Endothelial cell of umbilical vein (primary cell): ENCODE measurements at regions not wholly inside any gene's neighbourhood (a gene's known extent, or its start where the extent isn't known, plus 50 kb on each side); places are given as distances from the start of the nearest gene placed in this dataset.
A peak's percentile ranks its signal among the peaks of the same experiment; 100 is the strongest.

Experiments
- BruUV-seq: library from RNA; stranded (reverse); fragments of 400-500 nt; replicated peaks from 2 replicates; lab custom pipeline; 2021; lab: Mats Ljungman, UMichigan
- CTCF ChIA-PET: fragments of 300-600, 350-600 bp; sonication (Branson Sonifier 250); formaldehyde crosslinking; loops from one replicate; lab custom pipeline; 2021; ENCODE audit warnings: antibody characterized with exemption, inconsistent platforms; lab: Charles Lee
- POLR2A ChIA-PET: fragments of 300-600, 350-600 bp; sonication (Branson Sonifier 250); formaldehyde crosslinking; loops from one replicate; lab custom pipeline; 2021; ENCODE audit warnings: antibody characterized with exemption, inconsistent platforms; lab: Charles Lee
- DNase-seq: peaks from one replicate; pipeline ENCODE4 v3.0.0-alpha.2; 2011; ENCODE audit warnings: low read depth, low spot score
- FAIRE-seq: peaks from 2 replicates; lab custom pipeline; 2011; peaks lifted over from hg19 to GRCh38; lab: Jason Lieb, UNC
- H2AFZ ChIP-seq: 2 replicates; pipeline ENCODE4 v1.6.0; 2012; ENCODE audit warnings: low read depth, low read length, control low read depth, inconsistent platforms
- H3K27ac ChIP-seq: 2 replicates; pipeline ENCODE4 v1.5.1; 2011; ENCODE audit warnings: low read depth, mild to moderate bottlenecking, control low read depth, low read length, moderate library complexity; ENCODE audit not compliant: insufficient read depth
- H3K27me3 ChIP-seq, 2 experiments: 2 replicates each; pipeline versions ENCODE4 v1.6.0 to v1.6.1; 2011; ENCODE audit warnings: low read length in 2 of 2, mixed read lengths in 1 of 2; ENCODE audit not compliant: control insufficient read depth in 2 of 2, insufficient read depth in 2 of 2
- H3K36me3 ChIP-seq, 2 experiments: 2 replicates in 1 of 2; 3 replicates in 1 of 2; pipeline ENCODE4 v1.5.1; 2011; ENCODE audit warnings: low read length in 2 of 2, mild to moderate bottlenecking in 1 of 2, moderate library complexity in 1 of 2; ENCODE audit not compliant: control insufficient read depth in 2 of 2, insufficient read depth in 2 of 2; ENCODE audit errors: extremely low read depth in 1 of 2
- H3K4me1 ChIP-seq: 3 replicates; pipeline ENCODE4 v1.5.1; 2011; ENCODE audit warnings: mild to moderate bottlenecking, low read length; ENCODE audit not compliant: control insufficient read depth, insufficient read depth; ENCODE audit errors: extremely low read depth
- H3K4me2 ChIP-seq: 2 replicates; pipeline ENCODE4 v1.6.1; 2011; ENCODE audit warnings: low read length, control low read depth, mixed read lengths; ENCODE audit not compliant: insufficient read depth
- H3K4me3 ChIP-seq, 3 experiments: fragments of 200-600 bp in 1 of 3; sonication (generic), shearing (Covaris generic) in 1 of 3; replicated peaks in 1 of 3; 2 replicates each; pipeline ENCODE4 v1.5.1; 2011 to 2016; ENCODE audit warnings: control low read depth in 3 of 3, low read length in 3 of 3, mild to moderate bottlenecking in 2 of 3, inconsistent platforms in 1 of 3, low read depth in 1 of 3, moderate library complexity in 1 of 3; ENCODE audit not compliant: insufficient read depth in 1 of 3
- H3K79me2 ChIP-seq: 2 replicates; pipeline ENCODE4 v1.6.0; 2012; ENCODE audit warnings: low read length, inconsistent platforms; ENCODE audit not compliant: control insufficient read depth, insufficient read depth
- H3K9ac ChIP-seq: replicated peaks from 2 replicates; pipeline ENCODE3; 2011; ENCODE audit warnings: low read length, control low read depth; ENCODE audit not compliant: insufficient read depth; ENCODE audit errors: extremely low read depth
- H3K9me1 ChIP-seq: replicated peaks from 3 replicates; pipeline ENCODE4 v1.6.0; 2011; ENCODE audit warnings: mild to moderate bottlenecking, low read length; ENCODE audit not compliant: control insufficient read depth, insufficient read depth; ENCODE audit errors: extremely low read depth
- H3K9me3 ChIP-seq: replicated peaks from 2 replicates; pipeline ENCODE4 v1.5.1; 2012; ENCODE audit warnings: low read length, inconsistent platforms; ENCODE audit not compliant: control insufficient read depth, insufficient read depth
- H4K20me1 ChIP-seq: replicated peaks from 2 replicates; pipeline ENCODE3; 2011; ENCODE audit warnings: mild to moderate bottlenecking, low read length; ENCODE audit not compliant: control insufficient read depth, insufficient read depth; ENCODE audit errors: extremely low read depth
- CTCF ChIP-seq, 2 donors: IDR thresholded peaks; 1 replicate in 1 of 2; 2 replicates in 1 of 2; pipeline ENCODE4 v1.5.1; 2011; ENCODE audit warnings: low read length in 2 of 2, mild to moderate bottlenecking in 2 of 2, moderate library complexity in 2 of 2, control low read depth in 1 of 2, inconsistent platforms in 1 of 2, low read depth in 1 of 2; ENCODE audit not compliant: insufficient read depth in 1 of 2; ENCODE audit errors: extremely low read depth in 1 of 2
- FOS ChIP-seq: IDR thresholded peaks from 2 replicates; pipeline ENCODE4 v1.6.1; 2011; ENCODE audit warnings: mild to moderate bottlenecking, low read length, moderate library complexity, borderline replicate concordance; ENCODE audit not compliant: insufficient read depth
- JUN ChIP-seq: IDR thresholded peaks from 2 replicates; pipeline ENCODE4 v1.6.1; 2011; ENCODE audit warnings: borderline replicate concordance, low read depth; ENCODE audit not compliant: insufficient read length, insufficient read depth
- MYC ChIP-seq: IDR thresholded peaks from one replicate; pipeline ENCODE4 v1.6.1; 2011; ENCODE audit warnings: mild to moderate bottlenecking, low read depth, low read length
- POLR2A ChIP-seq: IDR thresholded peaks from 2 replicates; pipeline ENCODE4 v1.6.1; 2012; ENCODE audit warnings: low read depth, mild to moderate bottlenecking, control low read depth, low read length
- dilution Hi-C: fragments of 300-500 bp; cut with MboI; formaldehyde crosslinking; loops from one replicate; pipeline ENCODE4 v1.15.0; 2019; ENCODE audit warnings: low sequenced_read_pairs; ENCODE audit not compliant: extremely low pct_ligation_motif_present
- intact Hi-C: fragments of 100-400 bp; cut with micrococcal nuclease; formaldehyde crosslinking; loops from one replicate; pipeline ENCODE4 v1.10.0; 2022

DNA sequence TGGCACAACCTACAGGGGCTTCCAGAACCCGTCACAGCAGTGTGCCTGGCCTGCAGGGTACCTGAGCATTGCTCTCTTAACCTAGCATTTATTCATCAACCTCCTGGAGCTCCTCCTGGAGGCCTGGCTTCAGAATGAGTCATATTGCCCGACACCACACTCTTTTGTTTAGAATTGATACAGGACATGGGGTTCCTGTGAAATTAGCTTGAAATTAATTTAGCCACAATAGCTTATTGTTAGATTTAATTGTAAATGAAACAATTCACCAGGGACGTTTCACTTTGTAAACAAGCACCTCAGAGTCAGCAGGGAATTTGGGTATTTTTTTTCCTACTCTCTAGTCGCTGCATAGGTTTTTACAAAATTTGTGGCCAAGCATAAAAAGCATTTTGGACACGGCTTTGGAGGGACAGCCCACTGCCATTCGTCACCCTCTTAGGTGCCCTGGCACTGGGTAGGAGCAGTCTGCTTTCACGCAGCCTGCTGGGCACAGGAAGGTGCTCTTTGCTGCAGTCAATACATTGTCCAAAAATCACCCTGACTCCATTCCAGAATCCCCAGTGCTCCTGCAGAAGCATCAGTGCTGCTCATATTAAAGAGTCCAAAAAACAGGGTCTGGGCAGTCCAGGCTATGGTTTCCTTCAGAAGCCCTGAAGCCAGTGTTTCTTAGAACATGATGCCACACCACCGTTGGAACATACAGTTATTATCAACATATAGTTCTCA, 60.8 kb upstream of the MEF2A start:
- peaks cover 30% of the 10 kb centered on the region for H3K4me1 ChIP-seq
- H3K27ac ChIP-seq, result no peak overlapping the region
- TF ChIP-seq FOS (peak; percentile 83), POLR2A (no peak), MYC (no peak), CTCF (IDR thresholded peaks at IDR 0.05; ENCODE audit: extremely low read depth in 1 of 2, insufficient read depth in 1 of 2, low read depth in 1 of 2, low read length in 2 of 2) (peak in 1 of 2 donors; percentile 7), JUN (peak; percentile 49)
- H2AFZ ChIP-seq, result peak overlapping the region; percentile 13
- no peaks in the 10 kb centered on the region for H3K9me3 ChIP-seq
- no peak overlapping the region for H3K4me2 ChIP-seq
- DNase-seq, result peak; percentile 55
- no peaks in the 10 kb centered on the region for H4K20me1 ChIP-seq
- ChIA-PET POLR2A (no interaction called here), CTCF (interaction anchor here (0.9 to 2.1 kb wide), 10 partner anchors 19 to 218 kb away, joined by 3 to 9 read pairs (median 4); partner anchors contain the start of gene MEF2A)
- intact Hi-C loops (loop anchor here (5.0 kb wide), 1 partner anchor 103 kb away; no protein-coding TSS in a partner anchor), dilution Hi-C loops (no loop called here)
- no peak overlapping the region for H3K9ac ChIP-seq
- no TSS peak for BruUV-seq
- H3K36me3 ChIP-seq, result no peaks in the 10 kb centered on the region
- peak; percentile 78 for FAIRE-seq
- H3K27me3 ChIP-seq, result no peaks in the 10 kb centered on the region
- H3K79me2 ChIP-seq, result no peaks in the 10 kb centered on the region
- H3K4me3 ChIP-seq, result no peak overlapping the region
- no peaks in the 10 kb centered on the region for H3K9me1 ChIP-seq
